ENCODE measurements at regions not wholly inside any gene's neighbourhood (a gene's known extent, or its start where the extent isn't known, plus 50 kb on each side); places are given as distances from the start of the nearest gene placed in this dataset.

GRCh38 chr6:97939440-97940168 is 656.6 kb upstream of the MMS22L start:
- no peak for TF ChIP-seq EZH2phosphoT487 (conservative IDR thresholded peaks at IDR 0.05; ENCODE audit: low read length)
- TF ChIP-seq CTCF (IDR thresholded peaks at IDR 0.05; ENCODE audit: insufficient read depth, low read length, poor library complexity, severe bottlenecking) = no peak
- no peak overlapping the region for H3K9ac ChIP-seq (ENCODE audit: low read length)
- H3K4me3 ChIP-seq (ENCODE audit: insufficient read depth, low read length, poor library complexity, severe bottlenecking) = no peak overlapping the region
- no peaks in the 10 kb centered on the region for H3K79me2 ChIP-seq (ENCODE audit: insufficient read depth, low read length)
- no peaks in the 10 kb centered on the region for H3K36me3 ChIP-seq (ENCODE audit: low read length)
- no peak overlapping the region for H3K27ac ChIP-seq (ENCODE audit: low read depth, low read length)
- no peaks in the 10 kb centered on the region for H3K9me2 ChIP-seq (replicated peaks; ENCODE audit: insufficient read depth, low read length)
- H3K27me3 ChIP-seq (ENCODE audit: low read length) = no peaks in the 10 kb centered on the region
- no peaks in the 10 kb centered on the region for H3F3A ChIP-seq (ENCODE audit: insufficient read depth)
- H2AFZ ChIP-seq (ENCODE audit: low read depth, low read length, severe bottlenecking) = no peak overlapping the region
- no peaks in the 10 kb centered on the region for H4K20me1 ChIP-seq (ENCODE audit: low read depth, low read length)
- H3K9me3 ChIP-seq (ENCODE audit: insufficient read depth, low read length) = no peaks in the 10 kb centered on the region
- H3K4me2 ChIP-seq (ENCODE audit: low read depth, low read length, poor library complexity, severe bottlenecking) = no peak overlapping the region

DNA sequence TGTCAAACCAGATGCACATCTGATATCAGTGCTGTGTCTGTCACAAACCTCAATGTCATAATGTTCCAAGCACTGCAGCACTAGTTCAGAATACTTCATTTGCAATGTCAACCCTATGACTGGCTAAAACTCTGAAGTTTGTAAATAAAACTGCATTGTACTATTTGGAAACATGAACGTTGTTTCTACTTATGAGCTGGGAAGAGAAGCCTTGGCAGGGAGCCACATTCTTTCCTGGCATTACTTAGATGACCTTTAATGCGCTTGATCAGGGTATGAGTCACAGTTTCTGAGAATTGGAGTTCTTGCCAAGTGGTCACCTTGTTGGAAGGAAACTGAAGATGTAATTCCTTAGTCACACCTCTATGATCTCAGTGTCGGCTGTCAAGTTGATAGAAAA is 664.8 kb upstream of the MMS22L start:
- Histone ChIP-seq H3K79me2 (ENCODE audit: insufficient read depth, low read length) (no peaks in the 10 kb centered on the region), H2AFZ (ENCODE audit: low read depth, low read length, severe bottlenecking) (no peak overlapping the region), H3K36me3 (ENCODE audit: low read length) (no peaks in the 10 kb centered on the region), H4K20me1 (ENCODE audit: low read depth, low read length) (no peaks in the 10 kb centered on the region), H3F3A (ENCODE audit: insufficient read depth) (no peaks in the 10 kb centered on the region), H3K9me2 (replicated peaks; ENCODE audit: insufficient read depth, low read length) (no peaks in the 10 kb centered on the region), H3K9me3 (ENCODE audit: insufficient read depth, low read length) (no peaks in the 10 kb centered on the region), H3K27ac (ENCODE audit: low read depth, low read length) (no peak overlapping the region), H3K9ac (ENCODE audit: low read length) (no peak overlapping the region), H3K4me2 (ENCODE audit: low read depth, low read length, poor library complexity, severe bottlenecking) (no peak overlapping the region), H3K4me3 (ENCODE audit: insufficient read depth, low read length, poor library complexity, severe bottlenecking) (no peak overlapping the region), H3K27me3 (ENCODE audit: low read length) (no peaks in the 10 kb centered on the region)
- TF ChIP-seq CTCF (IDR thresholded peaks at IDR 0.05; ENCODE audit: insufficient read depth, low read length, poor library complexity, severe bottlenecking) (no peak), EZH2phosphoT487 (conservative IDR thresholded peaks at IDR 0.05; ENCODE audit: low read length) (no peak)

GRCh38 chr6:97958134-97958533 is 675.1 kb upstream of the MMS22L start:
- H3K4me2 ChIP-seq (ENCODE audit: low read depth, low read length, poor library complexity, severe bottlenecking) = no peak overlapping the region
- no peaks in the 10 kb centered on the region for H3K36me3 ChIP-seq (ENCODE audit: low read length)
- no peaks in the 10 kb centered on the region for H3K27me3 ChIP-seq (ENCODE audit: low read length)
- no peaks in the 10 kb centered on the region for H3K79me2 ChIP-seq (ENCODE audit: insufficient read depth, low read length)
- no peaks in the 10 kb centered on the region for H3K9me2 ChIP-seq (replicated peaks; ENCODE audit: insufficient read depth, low read length)
- no peaks in the 10 kb centered on the region for H3F3A ChIP-seq (ENCODE audit: insufficient read depth)
- no peak overlapping the region for H3K9ac ChIP-seq (ENCODE audit: low read length)
- no peak overlapping the region for H3K4me3 ChIP-seq (ENCODE audit: insufficient read depth, low read length, poor library complexity, severe bottlenecking)
- H4K20me1 ChIP-seq (ENCODE audit: low read depth, low read length) = no peaks in the 10 kb centered on the region
- H3K27ac ChIP-seq (ENCODE audit: low read depth, low read length) = no peak overlapping the region
- no peaks in the 10 kb centered on the region for H3K9me3 ChIP-seq (ENCODE audit: insufficient read depth, low read length)
- H2AFZ ChIP-seq (ENCODE audit: low read depth, low read length, severe bottlenecking) = no peak overlapping the region
- TF ChIP-seq EZH2phosphoT487 (conservative IDR thresholded peaks at IDR 0.05; ENCODE audit: low read length) (no peak), CTCF (IDR thresholded peaks at IDR 0.05; ENCODE audit: insufficient read depth, low read length, poor library complexity, severe bottlenecking) (no peak)
